H1 (cell line): ENCODE measurements at regions not wholly inside any gene's neighbourhood (a gene's known extent, or its start where the extent isn't known, plus 50 kb on each side); places are given as distances from the start of the nearest gene placed in this dataset.

Source experiments
- BRCA1 ChIP-seq: IDR thresholded peaks from 2 replicates; pipeline ENCODE4 v1.6.1; 2012; ENCODE audit warnings: low read depth, low read length, improper control_type of control experiment
- CBX5 ChIP-seq: fragments of 300-800, 300-1000 bp; sonication (generic); IDR thresholded peaks from 2 replicates; pipeline ENCODE4 v1.7.1; 2016; ENCODE audit warnings: antibody characterized with exemption, low read length, low read depth
- EZH2 ChIP-seq: fragments of 200-600 bp; sonication (generic); IDR thresholded peaks from 2 replicates; pipeline ENCODE4 v1.7.1; 2012; ENCODE audit warnings: low read depth, mild to moderate bottlenecking, moderate library complexity, low read length, inconsistent platforms; ENCODE audit not compliant: severe bottlenecking
- HDAC2 ChIP-seq, 2 experiments: fragments of 300-600 bp in 1 of 2; sonication (generic) in 1 of 2; IDR thresholded peaks; 2 replicates each; pipeline ENCODE4 v1.6.1; 2011 to 2012; ENCODE audit warnings: low read depth in 2 of 2, low read length in 2 of 2, mild to moderate bottlenecking in 2 of 2, moderate library complexity in 2 of 2, borderline replicate concordance in 1 of 2, inconsistent platforms in 1 of 2
- JUND ChIP-seq: IDR thresholded peaks from 2 replicates; pipeline ENCODE4 v1.6.1; 2011; ENCODE audit warnings: mild to moderate bottlenecking, improper control_type of control experiment, low read length
- KDM5A ChIP-seq: fragments of 200-600 bp; IDR thresholded peaks from 2 replicates; pipeline ENCODE4 v1.7.1; 2012; ENCODE audit warnings: mild to moderate bottlenecking, low read length, inconsistent platforms, mixed read lengths
- NRF1 ChIP-seq: IDR thresholded peaks from 2 replicates; pipeline ENCODE4 v1.6.1; 2011; ENCODE audit warnings: mild to moderate bottlenecking, low read depth, low read length, improper control_type of control experiment
- POLR2A ChIP-seq, 2 experiments: IDR thresholded peaks; 1 replicate in 1 of 2; 2 replicates in 1 of 2; pipeline ENCODE4 v1.6.1; 2011; ENCODE audit warnings: low read depth in 2 of 2, low read length in 2 of 2, mild to moderate bottlenecking in 2 of 2; ENCODE audit errors: control extremely low read depth in 1 of 2
- POLR2AphosphoS5 ChIP-seq: IDR thresholded peaks from 2 replicates; pipeline ENCODE4 v1.6.1; 2011; ENCODE audit warnings: low read depth, low read length
- RAD21 ChIP-seq, 2 experiments: IDR thresholded peaks in 1 of 2; conservative IDR thresholded peaks in 1 of 2; 2 replicates each; pipeline ENCODE4 v1.6.1; 2011; ENCODE audit warnings: low read depth in 2 of 2, low read length in 2 of 2, improper control_type of control experiment in 1 of 2, inconsistent platforms in 1 of 2, mild to moderate bottlenecking in 1 of 2, moderate library complexity in 1 of 2
- SAP30 ChIP-seq: fragments of 300-600 bp; sonication (generic); IDR thresholded peaks from 2 replicates; pipeline ENCODE4 v1.7.1; 2012; ENCODE audit warnings: low read length, moderate library complexity, mild to moderate bottlenecking, inconsistent platforms; ENCODE audit not compliant: insufficient read depth, insufficient replicate concordance
- TF ChIP-seq, protein P1 (sequence below): IDR thresholded peaks from 2 replicates; pipeline ENCODE4 v1.6.1; 2011; ENCODE audit warnings: low read length, improper control_type of control experiment
- TF ChIP-seq, protein P2 (sequence below), 3 experiments: IDR thresholded peaks; 1 replicate in 2 of 3; 2 replicates in 1 of 3; pipeline versions ENCODE4 v1.5.1 to v1.6.1; 2011; ENCODE audit warnings: low read length in 3 of 3, mild to moderate bottlenecking in 3 of 3, inconsistent platforms in 2 of 3, low read depth in 1 of 3, moderate library complexity in 1 of 3; ENCODE audit not compliant: insufficient read depth in 1 of 3; ENCODE audit errors: control extremely low read depth in 1 of 3
- TF ChIP-seq, protein P3 (sequence below): IDR thresholded peaks from 2 replicates; pipeline ENCODE4 v1.6.1; 2012; ENCODE audit warnings: low read length, inconsistent platforms

DNA sequence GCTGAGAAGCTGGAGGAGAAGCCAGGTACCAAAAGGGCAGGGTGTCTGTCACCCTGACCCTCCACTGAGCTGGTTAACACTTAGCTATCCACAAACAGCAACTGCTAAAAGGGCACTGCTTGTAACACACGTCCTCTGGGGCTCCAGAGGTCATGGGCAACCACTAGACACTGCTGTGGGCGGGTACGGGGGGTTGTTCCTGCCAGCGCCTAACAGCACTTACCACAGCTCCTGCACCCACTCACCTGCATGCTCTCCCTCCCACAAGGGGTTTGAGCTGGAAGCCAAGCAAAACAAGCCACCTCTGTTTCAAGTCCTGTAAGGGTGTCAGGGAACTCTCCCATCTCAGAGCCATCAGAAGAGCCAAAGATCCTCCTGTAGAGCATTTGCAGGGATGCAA, 407.6 kb downstream of the MFSD1 start:
- TF ChIP-seq EZH2 (no peak), POLR2AphosphoS5 (no peak), POLR2A (IDR thresholded peaks at IDR 0.05; ENCODE audit: control extremely low read depth in 1 of 2, low read depth in 2 of 2, low read length in 2 of 2) (no peak), CBX5 (no peak), BRCA1 (no peak), RAD21 (IDR thresholded peaks at IDR 0.05 in 1 of 2, conservative IDR thresholded peaks at IDR 0.05 in 1 of 2; ENCODE audit: low read depth in 2 of 2, low read length in 2 of 2) (no peak), JUND (no peak), SAP30 (no peak), NRF1 (no peak), KDM5A (no peak), HDAC2 (IDR thresholded peaks at IDR 0.05; ENCODE audit: borderline replicate concordance in 1 of 2, low read depth in 2 of 2, low read length in 2 of 2) (no peak)
- TF ChIP-seq, protein P1, sequence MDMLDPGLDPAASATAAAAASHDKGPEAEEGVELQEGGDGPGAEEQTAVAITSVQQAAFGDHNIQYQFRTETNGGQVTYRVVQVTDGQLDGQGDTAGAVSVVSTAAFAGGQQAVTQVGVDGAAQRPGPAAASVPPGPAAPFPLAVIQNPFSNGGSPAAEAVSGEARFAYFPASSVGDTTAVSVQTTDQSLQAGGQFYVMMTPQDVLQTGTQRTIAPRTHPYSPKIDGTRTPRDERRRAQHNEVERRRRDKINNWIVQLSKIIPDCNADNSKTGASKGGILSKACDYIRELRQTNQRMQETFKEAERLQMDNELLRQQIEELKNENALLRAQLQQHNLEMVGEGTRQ, result no peak
- TF ChIP-seq, protein P2, sequence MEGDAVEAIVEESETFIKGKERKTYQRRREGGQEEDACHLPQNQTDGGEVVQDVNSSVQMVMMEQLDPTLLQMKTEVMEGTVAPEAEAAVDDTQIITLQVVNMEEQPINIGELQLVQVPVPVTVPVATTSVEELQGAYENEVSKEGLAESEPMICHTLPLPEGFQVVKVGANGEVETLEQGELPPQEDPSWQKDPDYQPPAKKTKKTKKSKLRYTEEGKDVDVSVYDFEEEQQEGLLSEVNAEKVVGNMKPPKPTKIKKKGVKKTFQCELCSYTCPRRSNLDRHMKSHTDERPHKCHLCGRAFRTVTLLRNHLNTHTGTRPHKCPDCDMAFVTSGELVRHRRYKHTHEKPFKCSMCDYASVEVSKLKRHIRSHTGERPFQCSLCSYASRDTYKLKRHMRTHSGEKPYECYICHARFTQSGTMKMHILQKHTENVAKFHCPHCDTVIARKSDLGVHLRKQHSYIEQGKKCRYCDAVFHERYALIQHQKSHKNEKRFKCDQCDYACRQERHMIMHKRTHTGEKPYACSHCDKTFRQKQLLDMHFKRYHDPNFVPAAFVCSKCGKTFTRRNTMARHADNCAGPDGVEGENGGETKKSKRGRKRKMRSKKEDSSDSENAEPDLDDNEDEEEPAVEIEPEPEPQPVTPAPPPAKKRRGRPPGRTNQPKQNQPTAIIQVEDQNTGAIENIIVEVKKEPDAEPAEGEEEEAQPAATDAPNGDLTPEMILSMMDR (IDR thresholded peaks at IDR 0.05; ENCODE audit: control extremely low read depth in 1 of 3, insufficient read depth in 1 of 3, low read depth in 1 of 3, low read length in 3 of 3), result no peak
- TF ChIP-seq, protein P3, sequence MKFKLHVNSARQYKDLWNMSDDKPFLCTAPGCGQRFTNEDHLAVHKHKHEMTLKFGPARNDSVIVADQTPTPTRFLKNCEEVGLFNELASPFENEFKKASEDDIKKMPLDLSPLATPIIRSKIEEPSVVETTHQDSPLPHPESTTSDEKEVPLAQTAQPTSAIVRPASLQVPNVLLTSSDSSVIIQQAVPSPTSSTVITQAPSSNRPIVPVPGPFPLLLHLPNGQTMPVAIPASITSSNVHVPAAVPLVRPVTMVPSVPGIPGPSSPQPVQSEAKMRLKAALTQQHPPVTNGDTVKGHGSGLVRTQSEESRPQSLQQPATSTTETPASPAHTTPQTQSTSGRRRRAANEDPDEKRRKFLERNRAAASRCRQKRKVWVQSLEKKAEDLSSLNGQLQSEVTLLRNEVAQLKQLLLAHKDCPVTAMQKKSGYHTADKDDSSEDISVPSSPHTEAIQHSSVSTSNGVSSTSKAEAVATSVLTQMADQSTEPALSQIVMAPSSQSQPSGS, result no peak
